ENCODE measurements at regions not wholly inside any gene's neighbourhood (a gene's known extent, or its start where the extent isn't known, plus 50 kb on each side); places are given as distances from the start of the nearest gene placed in this dataset.

DNA sequence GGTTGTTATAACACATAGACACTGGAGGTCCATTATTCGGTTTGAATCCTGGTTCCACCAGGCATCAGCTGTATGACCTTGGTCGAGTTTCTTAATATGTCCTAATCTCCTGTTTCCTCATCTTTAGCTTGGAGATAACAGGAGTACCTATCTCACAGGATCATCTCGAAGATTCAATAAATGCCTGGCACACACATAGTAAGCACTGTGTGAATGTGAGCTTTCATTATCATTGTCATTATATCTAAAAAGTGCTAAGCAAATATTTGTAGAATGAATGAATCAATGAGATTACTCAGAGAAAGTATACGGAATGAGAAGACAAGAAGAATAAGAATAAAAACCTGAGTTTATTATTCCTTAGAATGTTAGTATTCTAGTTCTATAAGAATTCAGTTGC, 227.4 kb upstream of the CFAP20DC start:
- DNase-seq = no peak

- no peak for DNase-seq
These were observed 224.2 kb upstream of the CFAP20DC start for GRCh38 chr3:59273976-59274375.

DNA sequence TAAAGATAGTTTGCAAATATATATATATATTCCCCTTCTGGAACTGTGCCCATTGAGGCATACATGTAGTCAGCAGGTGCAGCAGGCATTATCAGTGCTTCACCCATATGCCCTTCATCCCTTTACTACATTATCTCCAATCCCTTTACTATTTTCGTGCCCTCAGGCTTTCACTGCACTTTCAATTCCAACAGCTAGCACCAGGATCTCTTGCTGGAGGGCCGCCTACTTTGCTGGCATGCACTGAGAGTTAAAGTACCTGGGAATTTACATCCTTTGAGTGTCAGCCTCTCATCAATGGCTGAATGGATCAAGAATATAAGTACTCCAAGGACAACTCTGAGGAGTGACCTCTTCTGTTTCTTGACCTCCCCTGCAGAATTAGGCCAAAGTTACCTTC, 222.1 kb upstream of the CFAP20DC start:
- no peak for DNase-seq

DNA sequence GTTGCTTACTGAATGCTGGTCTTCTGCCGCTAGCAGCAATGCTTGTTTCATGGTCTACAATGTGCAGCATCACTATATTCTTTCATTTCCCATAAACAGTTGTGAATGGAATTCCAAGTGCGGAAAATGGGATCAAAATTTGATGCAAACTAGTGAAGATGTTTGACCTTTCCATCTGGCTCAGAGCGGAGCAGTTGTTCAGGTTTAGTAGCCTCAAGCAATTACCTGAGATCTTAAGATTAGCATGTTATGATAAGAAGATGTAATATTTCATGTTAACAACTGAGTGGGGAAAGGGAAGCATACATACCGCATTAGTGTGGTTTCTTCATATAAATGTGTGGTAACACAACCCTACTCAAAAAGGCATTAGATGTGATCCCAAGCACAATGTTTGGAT, 221.1 kb upstream of the CFAP20DC start:
- no peak for DNase-seq

DNA sequence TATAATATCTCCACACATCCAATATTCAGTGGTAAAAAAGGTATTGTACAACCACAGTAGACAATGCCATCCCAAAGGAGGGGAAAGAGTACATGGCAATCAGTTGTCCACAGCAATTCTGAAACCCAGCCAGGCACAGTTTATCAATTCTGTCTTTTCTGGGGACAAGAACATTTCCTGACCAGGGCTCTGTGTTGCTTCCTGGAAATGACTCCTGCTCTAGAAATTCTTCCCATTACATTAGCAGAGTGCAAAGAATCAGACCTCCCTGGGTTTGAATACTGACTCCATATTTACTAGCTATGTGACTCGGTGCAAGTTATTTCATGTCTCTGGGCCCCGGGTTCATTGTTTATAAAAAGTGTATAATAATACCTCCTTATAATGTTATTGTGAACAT, 220.4 kb upstream of the CFAP20DC start:
- DNase-seq = no peak

DNA sequence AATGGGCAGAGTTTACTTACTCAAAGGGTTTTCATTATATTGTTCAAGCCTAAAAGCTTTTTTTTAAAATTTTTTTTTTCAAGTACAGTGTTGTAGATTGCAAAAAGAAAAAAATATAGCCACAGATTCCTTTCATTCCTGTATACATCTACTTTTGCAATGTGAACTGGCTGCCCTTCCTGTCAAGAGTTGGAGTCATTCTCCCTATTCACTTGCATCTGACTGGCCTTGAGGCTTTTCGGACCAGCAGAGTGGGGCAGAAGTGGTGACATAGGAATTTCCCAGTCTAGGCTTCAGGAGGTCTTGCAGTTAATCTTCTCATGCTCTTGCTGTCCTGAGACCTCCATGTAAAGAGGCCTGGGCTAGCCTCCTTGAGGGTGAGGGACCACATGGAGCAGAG, 218.3 kb upstream of the CFAP20DC start:
- no peak for DNase-seq

- DNase-seq = no peak
These were observed 217.2 kb upstream of the CFAP20DC start for GRCh38 chr3:59267021-59267420.

GRCh38 chr3:59266551-59266950, 216.7 kb upstream of the CFAP20DC start:
- no peak for DNase-seq

DNA sequence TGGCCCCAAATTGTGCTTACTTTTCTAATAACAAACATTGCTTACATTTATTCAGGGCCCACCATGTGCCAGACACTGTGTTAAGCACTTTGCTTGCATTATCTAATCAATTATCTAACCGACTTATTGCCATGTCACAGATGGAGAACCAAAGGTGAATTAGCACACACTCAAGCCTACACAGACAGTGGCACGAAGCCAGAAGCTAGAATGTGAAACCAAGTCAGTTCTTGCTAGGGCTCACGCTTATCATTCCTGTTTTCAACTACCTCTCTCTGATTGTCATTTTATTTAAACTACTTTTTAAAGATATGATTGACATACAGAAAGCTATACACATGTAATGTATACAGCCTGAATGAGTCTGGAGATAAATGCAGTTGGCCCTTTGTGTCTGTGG, 215.7 kb upstream of the CFAP20DC start:
- no peak for DNase-seq

DNA sequence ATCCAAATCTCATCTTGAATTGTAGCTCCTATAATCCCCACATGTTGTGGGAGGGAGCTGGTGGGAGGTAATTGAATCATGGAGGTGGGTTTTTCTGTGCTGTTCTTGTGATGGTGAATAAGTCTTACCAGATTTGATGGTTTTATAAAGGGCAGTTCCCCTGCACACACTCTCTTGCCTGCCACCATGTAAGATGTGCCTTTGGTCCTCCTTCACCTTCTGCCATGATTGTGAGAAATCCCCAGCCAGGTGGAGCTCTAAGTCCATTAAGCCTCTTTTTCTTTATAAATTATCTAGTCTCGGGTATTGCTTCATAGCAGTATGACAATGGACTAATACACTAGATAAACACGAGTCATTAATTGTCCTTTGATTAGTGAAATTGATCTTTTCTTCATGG, 214.5 kb upstream of the CFAP20DC start:
- DNase-seq = no peak

- no peak for DNase-seq
These were observed 213.3 kb upstream of the CFAP20DC start for GRCh38 chr3:59263152-59263551.

DNA sequence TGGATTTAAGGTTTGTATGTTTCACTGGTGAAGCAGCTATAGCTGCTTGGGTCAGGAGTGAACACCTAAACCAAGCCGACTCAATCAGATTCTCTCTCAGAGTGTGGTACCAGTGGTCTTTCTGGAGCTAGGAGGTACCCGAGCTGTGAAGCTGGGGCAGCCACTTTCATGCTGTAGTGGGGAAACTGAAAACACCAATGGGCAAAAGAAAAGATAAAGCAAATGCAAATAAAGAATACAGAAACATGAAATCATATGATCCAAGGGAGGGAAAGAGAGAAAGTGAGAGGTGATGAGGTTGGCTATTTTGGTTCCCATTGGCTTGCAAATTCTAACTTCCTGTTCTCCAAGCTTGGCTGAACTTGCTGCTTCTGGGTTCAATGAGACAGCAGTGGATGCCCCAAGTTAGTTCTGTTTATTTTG, 212.3 kb upstream of the CFAP20DC start:
- DNase-seq = no peak

DNA sequence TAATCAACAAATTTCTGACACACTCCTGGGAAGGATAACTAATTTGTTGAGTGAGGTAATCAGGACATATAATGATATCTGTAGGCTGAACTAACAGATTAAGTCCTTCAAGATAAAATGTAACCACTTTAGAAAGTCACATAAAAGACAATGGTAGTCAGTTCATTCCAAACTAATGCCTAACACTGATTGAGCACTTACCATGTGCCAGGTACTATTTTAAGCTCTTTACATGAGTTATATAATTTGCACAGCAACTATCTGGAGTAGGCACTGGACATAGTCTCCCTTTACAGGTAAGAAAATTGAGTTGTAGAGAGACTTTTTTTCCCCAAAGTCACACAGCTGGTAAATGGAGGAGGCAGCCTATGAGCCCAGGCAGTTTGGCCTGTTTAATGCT, 211.2 kb upstream of the CFAP20DC start:
- no peak for DNase-seq

DNA sequence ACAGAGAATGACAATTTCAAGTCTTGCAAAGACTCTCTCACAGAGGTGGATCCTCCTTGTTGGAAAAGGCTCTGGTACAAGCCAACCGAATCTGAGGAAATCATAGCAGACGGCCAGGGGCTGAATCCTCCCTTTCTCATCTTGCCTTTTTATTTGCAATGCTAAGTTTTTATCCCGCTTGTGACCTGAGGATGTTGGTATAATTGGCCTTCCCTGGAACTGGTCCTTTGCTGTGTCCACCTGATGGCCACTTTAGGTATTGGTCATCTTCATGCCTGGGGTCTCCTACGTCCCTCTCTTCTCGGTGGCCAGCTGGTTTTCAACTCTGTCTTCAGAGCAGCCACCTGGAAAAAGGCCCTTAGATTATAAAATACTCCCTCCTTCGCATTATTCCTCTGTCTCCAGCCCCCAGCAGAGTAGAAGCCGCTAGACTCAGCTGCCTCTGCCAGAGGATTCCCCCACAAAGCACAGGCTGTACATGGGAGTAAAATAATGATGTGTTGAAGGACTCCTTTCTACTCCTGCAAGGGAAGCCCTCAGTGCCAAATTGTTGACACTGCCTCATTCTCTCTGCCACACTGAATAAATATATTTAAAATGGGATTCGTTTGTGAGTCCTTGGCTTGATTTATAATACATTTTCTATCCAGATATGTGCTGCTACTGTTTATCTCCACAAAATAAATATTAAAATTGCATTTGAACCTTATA, 208.9 kb upstream of the CFAP20DC start:
- DNase-seq = no peak

GRCh38 chr3:59257506-59257905, 207.7 kb upstream of the CFAP20DC start:
- DNase-seq = no peak

- no peak for DNase-seq
These were observed 206.4 kb upstream of the CFAP20DC start for GRCh38 chr3:59256230-59256629.

- no peak for DNase-seq
These were observed 205.2 kb upstream of the CFAP20DC start for GRCh38 chr3:59254976-59255375.

DNA sequence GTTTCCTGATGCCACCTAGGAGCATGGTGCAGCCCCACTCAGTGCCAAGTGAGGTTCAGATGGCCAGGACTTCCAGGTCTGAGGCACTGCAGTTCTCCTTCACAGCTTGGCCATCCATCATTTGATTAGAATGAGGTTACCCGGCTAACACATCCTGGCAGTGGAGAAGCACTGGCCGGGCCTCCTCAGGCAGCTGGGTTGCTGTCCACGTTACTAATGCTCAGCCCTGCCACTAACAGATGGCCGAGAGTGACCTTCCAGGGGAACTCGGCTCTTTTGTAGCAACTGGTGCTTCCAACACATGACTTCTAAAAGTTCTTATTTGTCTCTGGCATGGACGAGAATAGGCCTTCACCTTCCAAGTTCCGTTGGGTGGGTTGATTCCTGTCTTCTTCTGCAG, 204.6 kb upstream of the CFAP20DC start:
- no peak for DNase-seq

GRCh38 chr3:59253523-59253922, 203.7 kb upstream of the CFAP20DC start:
- DNase-seq = no peak

DNA sequence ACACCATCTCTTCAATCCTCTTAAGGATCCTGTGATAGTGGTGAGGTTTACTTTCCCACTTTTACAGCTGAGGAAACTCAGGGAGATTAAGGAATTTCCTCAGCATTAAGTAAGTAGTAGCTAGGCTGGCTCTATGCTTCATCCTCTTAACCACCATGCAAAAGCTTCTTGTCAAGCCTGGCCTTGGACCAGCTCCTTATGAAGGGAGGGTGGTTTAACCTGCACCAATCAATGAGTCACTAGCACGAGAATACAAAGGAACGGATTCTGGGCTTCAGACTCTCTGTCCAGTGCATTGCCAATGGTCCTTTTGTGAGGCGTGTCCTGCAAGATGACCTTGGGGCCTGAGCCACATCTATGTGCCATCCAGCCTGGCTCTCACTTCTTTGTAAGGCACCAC, 202.0 kb upstream of the CFAP20DC start:
- no peak for DNase-seq

DNA sequence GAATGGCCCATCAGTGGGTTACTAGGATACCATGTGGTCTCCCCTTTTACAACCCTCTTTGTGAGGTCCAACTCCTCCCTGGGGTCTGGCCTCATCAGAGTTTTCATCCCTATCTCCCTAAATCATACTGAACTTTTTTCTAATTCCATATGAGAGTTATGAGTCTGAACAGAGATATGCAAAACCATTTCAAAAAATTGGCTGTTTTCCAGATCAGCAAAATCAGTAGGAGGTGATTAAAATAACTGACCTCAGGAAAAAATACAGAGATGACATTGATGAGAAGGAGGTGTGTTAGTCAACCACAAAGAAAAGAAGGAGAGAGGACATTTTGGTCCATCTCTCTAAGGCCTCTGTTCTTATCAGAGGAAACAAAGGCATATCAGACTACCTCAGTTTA, 200.8 kb upstream of the CFAP20DC start:
- no peak for DNase-seq

DNA sequence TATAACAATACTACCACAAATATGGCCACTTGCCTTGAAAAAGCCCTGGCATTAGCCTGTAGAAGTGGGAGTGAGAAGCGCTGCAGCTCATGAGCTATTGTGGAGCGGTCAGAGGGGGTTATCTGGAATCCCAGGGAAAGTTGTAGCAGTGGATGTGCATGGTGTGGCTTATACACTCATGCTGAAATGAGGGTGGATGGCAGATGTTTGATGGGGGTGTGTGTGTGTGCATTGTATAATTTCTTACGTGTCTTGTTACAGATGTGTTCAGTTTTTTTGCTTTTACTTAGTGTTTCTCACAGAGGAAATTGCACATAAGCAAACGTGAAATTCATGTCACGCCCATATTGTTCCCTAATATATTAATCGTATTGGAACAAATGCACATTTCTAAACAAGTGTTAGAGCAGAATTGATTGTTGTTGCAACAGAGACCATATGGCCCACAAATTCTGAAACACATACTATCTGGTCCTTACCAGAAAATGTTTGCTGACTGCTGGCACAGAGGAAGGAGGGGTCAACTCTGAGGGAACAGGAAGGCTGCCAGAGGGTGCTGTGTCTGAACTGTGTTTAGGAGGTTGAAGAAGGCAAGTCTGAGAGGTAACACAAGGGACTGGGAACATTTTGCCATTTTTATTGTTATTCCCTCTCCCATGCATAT, 200.0 kb upstream of the CFAP20DC start:
- no peak for DNase-seq

DNA sequence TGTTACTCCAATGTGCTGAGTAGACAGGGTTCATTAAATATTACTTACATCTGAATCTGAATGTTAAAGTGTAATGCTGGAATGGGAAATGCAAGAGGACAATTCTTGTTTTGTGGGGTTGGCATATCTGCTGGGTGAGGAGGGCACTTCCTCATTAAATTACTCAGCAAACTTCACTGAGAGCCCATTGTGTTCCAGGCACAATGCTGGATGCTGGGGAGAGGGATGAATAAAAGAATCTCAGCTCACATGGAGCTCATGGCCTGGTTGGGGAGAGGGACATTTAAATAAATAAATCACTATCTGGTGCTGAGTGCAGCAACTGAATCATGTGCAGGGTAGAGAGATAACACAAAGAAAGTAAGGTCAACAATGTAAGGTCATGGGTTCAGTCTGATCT, 199.2 kb upstream of the CFAP20DC start:
- no peak for DNase-seq

DNA sequence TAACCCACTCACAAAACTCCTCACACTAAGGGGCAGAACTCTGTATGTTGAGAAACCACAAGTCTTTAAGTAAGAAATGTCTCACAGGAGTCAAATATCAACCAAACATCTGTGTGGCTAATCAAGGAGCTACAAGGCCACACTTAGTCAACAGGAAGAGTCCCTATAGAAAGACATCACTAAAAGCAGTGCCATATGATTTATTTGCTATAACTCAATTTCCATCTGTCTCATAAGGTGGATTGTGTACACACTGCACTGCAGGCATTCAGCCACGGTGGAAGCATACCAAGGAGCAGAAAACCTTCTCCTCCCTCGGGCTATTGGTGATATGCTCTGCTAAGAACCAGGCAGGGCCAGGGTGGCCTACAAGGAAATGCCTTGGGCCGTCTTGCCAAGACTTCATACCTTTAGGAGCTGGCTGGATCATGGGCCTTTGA, 197.6 kb upstream of the CFAP20DC start:
- DNase-seq = no peak

Data from NCI-H510A (cell line).